C4-2B (cell line): ENCODE measurements at regions not wholly inside any gene's neighbourhood (a gene's known extent, or its start where the extent isn't known, plus 50 kb on each side); places are given as distances from the start of the nearest gene placed in this dataset.

Experiments used
- H3K27ac ChIP-seq: fragments of 450-650 bp; 2 replicates; pipeline ENCODE4 v1.5.1; 2017
- CTCF ChIP-seq: fragments of 450-650 bp; conservative IDR thresholded peaks from 2 replicates; pipeline ENCODE4 v1.5.1; 2017; ENCODE audit warnings: mild to moderate bottlenecking
- ZFX ChIP-seq: fragments of 450-650 bp; IDR thresholded peaks from 2 replicates; pipeline ENCODE4 v1.6.1; 2017

DNA sequence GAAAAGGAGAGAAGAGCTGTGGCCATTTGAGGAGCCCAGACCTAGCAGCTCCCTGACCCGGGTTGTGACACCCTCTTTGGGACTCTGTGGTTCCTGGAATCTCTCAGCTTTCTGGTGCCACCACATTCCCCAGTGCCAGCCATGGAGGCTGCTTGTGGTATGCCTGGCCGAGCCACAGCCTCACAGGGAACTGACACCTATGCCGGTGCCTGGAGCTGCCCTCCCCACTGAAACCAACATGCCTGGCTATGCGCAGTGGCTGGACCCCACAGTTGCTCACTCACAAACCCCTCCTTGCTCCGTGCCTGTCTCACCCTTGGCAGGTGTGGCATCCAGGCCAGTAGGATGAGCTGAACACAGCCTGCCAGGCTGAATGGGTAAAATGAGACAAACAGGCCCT is 749.4 kb downstream of the ARAP2 start:
- H3K27ac ChIP-seq = no peak overlapping the region
- TF ChIP-seq ZFX = no peak
- no peak for TF ChIP-seq CTCF

GRCh38 chr4:35500812-35501211 is 743.5 kb downstream of the ARAP2 start:
- H3K27ac ChIP-seq = no peak overlapping the region
- no peak for TF ChIP-seq ZFX

- TF ChIP-seq CTCF = no peak
- TF ChIP-seq ZFX = no peak
- H3K27ac ChIP-seq = no peak overlapping the region
Measured at GRCh38 chr4:35503435-35503834, 740.9 kb downstream of the ARAP2 start.

DNA sequence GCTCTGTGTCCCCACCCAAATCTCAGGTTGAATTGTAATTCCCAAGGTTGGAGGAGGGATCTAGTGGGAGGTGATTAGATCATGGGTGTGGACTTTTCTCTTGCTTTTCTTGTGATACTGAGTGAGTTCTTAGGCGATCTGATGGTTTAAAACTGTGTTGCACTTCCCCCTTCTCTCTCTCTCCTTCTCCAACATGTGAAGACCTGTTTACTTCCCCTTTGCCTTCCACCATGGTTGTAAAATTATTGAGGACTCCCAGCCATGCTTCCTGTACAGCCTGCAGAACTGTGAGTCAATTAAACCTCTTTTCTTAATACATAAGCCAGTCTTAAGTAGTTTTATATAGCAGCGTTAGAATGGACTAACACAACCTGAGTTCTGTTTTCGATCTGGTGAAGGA is 738.2 kb downstream of the ARAP2 start:
- no peak overlapping the region for H3K27ac ChIP-seq
- TF ChIP-seq ZFX (no peak), CTCF (no peak)

DNA sequence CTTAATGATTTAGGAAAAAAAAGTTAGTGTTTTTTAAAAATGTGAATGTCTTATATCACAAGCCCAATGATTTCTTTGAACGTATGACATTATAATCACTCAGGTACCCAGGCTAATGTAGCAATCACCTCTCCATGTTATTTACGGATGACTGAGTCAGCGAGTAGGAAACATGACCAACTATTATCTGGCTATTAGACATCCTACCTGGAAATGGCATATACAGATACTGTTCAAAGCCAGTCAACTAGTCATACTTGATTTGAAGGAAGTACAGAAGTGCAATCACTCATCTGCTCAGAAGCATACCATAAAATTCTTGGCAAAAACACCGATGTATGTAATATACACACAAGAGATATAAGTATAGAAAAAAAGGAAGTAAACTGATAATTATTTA is 732.5 kb downstream of the ARAP2 start:
- TF ChIP-seq ZFX (no peak), CTCF (no peak)
- no peak overlapping the region for H3K27ac ChIP-seq

DNA sequence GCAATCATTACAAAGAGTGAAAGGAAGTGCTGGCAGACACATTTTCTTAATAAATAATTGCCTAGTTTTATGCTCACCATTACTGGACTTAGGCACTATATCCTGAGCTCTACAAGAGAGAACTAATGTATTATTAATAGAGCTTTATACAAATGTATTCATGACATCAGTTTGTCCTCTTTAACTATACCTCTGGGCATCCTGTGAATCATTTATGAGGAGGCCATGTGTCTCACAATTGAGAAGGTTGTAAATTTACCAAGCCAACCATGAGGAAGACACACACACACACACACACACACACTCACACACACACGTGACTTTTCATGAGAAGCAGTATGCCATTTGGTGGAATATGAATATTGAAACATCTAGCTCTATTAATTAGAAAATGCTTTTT is 728.2 kb downstream of the ARAP2 start:
- H3K27ac ChIP-seq = no peak overlapping the region
- no peak for TF ChIP-seq CTCF

DNA sequence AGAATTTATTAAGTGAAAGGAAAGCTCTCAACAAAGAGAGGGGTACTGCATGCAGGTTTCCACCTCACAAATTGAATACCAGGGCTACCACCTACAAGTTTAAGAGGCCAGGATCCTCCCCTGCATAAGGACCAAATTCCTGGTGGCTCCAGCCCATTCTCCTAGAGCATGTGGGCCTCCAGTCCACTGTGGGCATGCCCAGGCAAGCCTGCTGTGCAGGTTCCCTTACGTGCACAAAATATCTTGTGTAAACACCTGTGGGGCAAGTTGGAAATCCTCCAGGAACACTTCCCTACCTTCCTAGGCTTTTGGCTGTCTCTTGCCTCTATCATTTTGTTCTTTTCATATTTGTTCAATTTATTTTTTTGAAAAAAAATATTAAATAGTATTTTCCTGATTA is 724.3 kb downstream of the ARAP2 start:
- H3K27ac ChIP-seq = peak overlapping the region; percentile 32; the same call in 1 of the 2 replicates
- TF ChIP-seq ZFX = no peak
- no peak for TF ChIP-seq CTCF

DNA sequence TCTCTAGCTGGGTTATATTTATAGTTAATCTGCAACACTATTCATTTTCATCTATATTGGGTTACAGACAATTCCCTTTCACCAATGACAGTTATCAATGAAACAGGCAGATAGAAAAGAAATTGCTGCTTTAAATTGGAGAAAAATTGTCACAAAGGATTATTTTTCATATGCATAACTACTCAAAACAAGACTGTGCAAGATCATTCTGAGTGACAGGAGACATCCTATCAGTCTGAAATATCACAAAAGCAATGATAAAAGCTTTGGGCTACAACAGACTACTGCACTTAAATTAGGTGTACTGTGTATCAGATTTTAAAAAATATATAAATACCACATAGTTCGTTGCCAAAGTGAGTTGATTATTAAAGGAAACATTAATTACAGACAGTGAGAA is 722.6 kb downstream of the ARAP2 start:
- no peak for TF ChIP-seq CTCF
- TF ChIP-seq ZFX = no peak
- H3K27ac ChIP-seq = no peak overlapping the region
